ENCODE measurements at regions not wholly inside any gene's neighbourhood (a gene's known extent, or its start where the extent isn't known, plus 50 kb on each side); places are given as distances from the start of the nearest gene placed in this dataset.

GRCh38 chr3:159346271-159346903 is 544.5 kb downstream of the MFSD1 start:
- TF ChIP-seq, protein P1, sequence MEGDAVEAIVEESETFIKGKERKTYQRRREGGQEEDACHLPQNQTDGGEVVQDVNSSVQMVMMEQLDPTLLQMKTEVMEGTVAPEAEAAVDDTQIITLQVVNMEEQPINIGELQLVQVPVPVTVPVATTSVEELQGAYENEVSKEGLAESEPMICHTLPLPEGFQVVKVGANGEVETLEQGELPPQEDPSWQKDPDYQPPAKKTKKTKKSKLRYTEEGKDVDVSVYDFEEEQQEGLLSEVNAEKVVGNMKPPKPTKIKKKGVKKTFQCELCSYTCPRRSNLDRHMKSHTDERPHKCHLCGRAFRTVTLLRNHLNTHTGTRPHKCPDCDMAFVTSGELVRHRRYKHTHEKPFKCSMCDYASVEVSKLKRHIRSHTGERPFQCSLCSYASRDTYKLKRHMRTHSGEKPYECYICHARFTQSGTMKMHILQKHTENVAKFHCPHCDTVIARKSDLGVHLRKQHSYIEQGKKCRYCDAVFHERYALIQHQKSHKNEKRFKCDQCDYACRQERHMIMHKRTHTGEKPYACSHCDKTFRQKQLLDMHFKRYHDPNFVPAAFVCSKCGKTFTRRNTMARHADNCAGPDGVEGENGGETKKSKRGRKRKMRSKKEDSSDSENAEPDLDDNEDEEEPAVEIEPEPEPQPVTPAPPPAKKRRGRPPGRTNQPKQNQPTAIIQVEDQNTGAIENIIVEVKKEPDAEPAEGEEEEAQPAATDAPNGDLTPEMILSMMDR (IDR thresholded peaks at IDR 0.05), result no peak
- TF ChIP-seq POLR2AphosphoS5 (IDR thresholded peaks at IDR 0.05), result no peak
- TF ChIP-seq EP300 (IDR thresholded peaks at IDR 0.05), result no peak
- no peak for TF ChIP-seq POLR2A (IDR thresholded peaks at IDR 0.05)
